ENCODE measurements at regions not wholly inside any gene's neighbourhood (a gene's known extent, or its start where the extent isn't known, plus 50 kb on each side); places are given as distances from the start of the nearest gene placed in this dataset.

DNA sequence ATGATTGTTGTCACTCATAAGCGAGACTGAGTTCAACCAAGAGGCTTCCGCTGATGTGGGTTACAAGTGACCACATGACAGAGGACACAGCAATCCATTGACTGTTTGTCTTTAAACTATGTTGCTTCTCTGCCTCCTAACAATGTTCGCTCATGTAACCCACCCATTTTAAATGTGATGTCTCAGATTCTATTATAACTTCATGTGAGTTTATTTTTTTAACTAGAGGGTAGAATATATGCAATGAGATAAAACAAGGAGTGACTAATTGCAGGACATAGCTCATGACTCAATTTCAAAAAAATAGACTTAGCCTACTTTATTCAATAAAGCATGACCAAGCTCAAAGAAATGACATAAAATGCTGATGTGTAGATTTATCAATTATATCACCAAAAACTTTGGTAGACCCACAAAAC is 119.2 kb upstream of the SASH1 start:
- Histone ChIP-seq H2BK15ac (ENCODE audit: low read length) (no peak overlapping the region), H2BK5ac (ENCODE audit: low read depth, low read length) (no peak overlapping the region), H2AFZ (ENCODE audit: low read length) (no peak overlapping the region), H2BK12ac (ENCODE audit: low read depth, low read length) (no peak overlapping the region), H4K20me1 (replicated peaks in 1 of 2; ENCODE audit: control insufficient read depth in 1 of 2, insufficient read depth in 2 of 2, low read length in 2 of 2) (no peaks in the 10 kb centered on the region), H3K9ac (replicated peaks in 1 of 4; ENCODE audit: extremely low read depth in 1 of 4, low read depth in 3 of 4, low read length in 3 of 4) (no peak overlapping the region), H3K79me2 (ENCODE audit: control insufficient read depth in 1 of 2, insufficient read depth in 2 of 2, low read length in 2 of 2) (no peaks in the 10 kb centered on the region), H3K23me2 (ENCODE audit: low read depth, low read length) (no peaks in the 10 kb centered on the region), H3K9me3 (ENCODE audit: insufficient read depth in 2 of 2, low read depth in 1 of 2, low read length in 1 of 2) (no peaks in the 10 kb centered on the region), H3K79me1 (ENCODE audit: low read depth, low read length) (no peaks in the 10 kb centered on the region), H4K8ac (ENCODE audit: extremely low read depth, insufficient read depth, low read length) (no peak overlapping the region), H3K36me3 (ENCODE audit: control insufficient read depth in 2 of 4, insufficient read depth in 4 of 4, low read length in 3 of 4) (no peaks in the 10 kb centered on the region), H3K27ac (ENCODE audit: low read depth, low read length) (no peak overlapping the region), H2AK5ac (ENCODE audit: low read depth, low read length) (no peak overlapping the region), H3K4me1 (replicated peaks in 1 of 4; ENCODE audit: control insufficient read depth in 3 of 4, insufficient read depth in 4 of 4, low read length in 3 of 4) (peaks cover 0 to 6% (median 2%) of the 10 kb centered on the region in 4 experiments; a peak in 3 of 7 replicates), H3K14ac (ENCODE audit: insufficient read length) (no peak overlapping the region), H4K5ac (ENCODE audit: insufficient read length, low read depth, low read length) (no peak overlapping the region), H3K56ac (replicated peaks; ENCODE audit: insufficient read length, low read depth, low read length) (no peak overlapping the region), H3K4me3 (ENCODE audit: extremely low read depth in 1 of 4, insufficient read depth in 2 of 4, low read depth in 3 of 4, low read length in 4 of 4) (no peak overlapping the region), H3K27me3 (replicated peaks in 1 of 4; ENCODE audit: control insufficient read depth in 3 of 4, extremely low read depth in 1 of 4, insufficient read depth in 3 of 4, low read length in 3 of 4) (no peaks in the 10 kb centered on the region), H3K23ac (ENCODE audit: insufficient read length) (no peak overlapping the region), H3K4ac (replicated peaks; ENCODE audit: insufficient read length, low read depth, low read length) (no peak overlapping the region), H3K18ac (ENCODE audit: extremely low read depth, low read length) (no peak overlapping the region), H2BK20ac (ENCODE audit: low read length) (no peak overlapping the region), H3K4me2 (ENCODE audit: insufficient read depth in 1 of 2, low read depth in 2 of 2, low read length in 2 of 2) (no peak overlapping the region), H2BK120ac (replicated peaks; ENCODE audit: low read depth, low read length) (no peak overlapping the region), H4K91ac (replicated peaks; ENCODE audit: insufficient read length, low read length) (no peak overlapping the region)
- POLR2A ChIA-PET (ENCODE audit: partially characterized antibody), result interaction anchor here (0.6 kb wide), 1 partner anchor 86 kb away, joined by 3 read pairs; no protein-coding TSS in a partner anchor
- DNase-seq (ENCODE audit: low read depth in 1 of 2, low spot score in 2 of 2) (no peak), FAIRE-seq (no peak)
- CTCF ChIA-PET (ENCODE audit: partially characterized antibody), result interaction anchor here (0.6 kb wide), 1 partner anchor 20 kb away, joined by 4 read pairs; no protein-coding TSS in a partner anchor
- WGBS, 2 experiments (ENCODE audit: extremely low coverage in 1 of 2, insufficient coverage in 1 of 2, insufficient read length in 1 of 2, insufficient replicate concordance in 2 of 2, low coverage in 1 of 2, low lambda C conversion rate in 2 of 2, missing lambda C conversion rate in 1 of 2), result 92% methylated on average over 3 of the region's 3 CpGs; no CpG with 5 or more reads in 1 of the 2 experiments
- TF ChIP-seq MAFK (IDR thresholded peaks at IDR 0.05; ENCODE audit: low read depth, low read length) (no peak), CTBP2 (IDR thresholded peaks at IDR 0.05; ENCODE audit: borderline replicate concordance, insufficient read depth, insufficient read length, low read length) (no peak)

Measured in H1 (cell line).